H1 (cell line): ENCODE measurements at regions not wholly inside any gene's neighbourhood (a gene's known extent, or its start where the extent isn't known, plus 50 kb on each side); places are given as distances from the start of the nearest gene placed in this dataset.

Experiments
- CTCF ChIA-PET: fragments of 300-600 bp; sonication (Branson Sonifier 250); formaldehyde crosslinking; loops from one replicate; lab custom pipeline; 2021; ENCODE audit not compliant: partially characterized antibody; lab: Charles Lee
- POLR2A ChIA-PET: fragments of 300-600 bp; sonication (Branson Sonifier 250); formaldehyde crosslinking; loops from one replicate; lab custom pipeline; 2021; ENCODE audit warnings: inconsistent platforms; ENCODE audit not compliant: partially characterized antibody; lab: Charles Lee
- DNase-seq, 2 experiments: peaks; one replicate each; pipeline versions ENCODE4 v3.0.0 to v3.0.0-alpha.2; 2010 to 2022; ENCODE audit warnings: low spot score in 2 of 2, low read depth in 1 of 2, mixed read lengths in 1 of 2
- FAIRE-seq: peaks from 2 replicates; lab custom pipeline; 2011; peaks lifted over from hg19 to GRCh38; lab: Jason Lieb, UNC
- H2AFZ ChIP-seq: 2 replicates; pipeline ENCODE4 v1.8.1; 2012; ENCODE audit warnings: low read length, inconsistent platforms
- H2AK5ac ChIP-seq: 2 replicates; pipeline ENCODE4 v1.6.1; 2013; ENCODE audit warnings: low read depth, low read length
- H2BK120ac ChIP-seq: replicated peaks from 2 replicates; pipeline ENCODE3; 2013; ENCODE audit warnings: low read depth, low read length, inconsistent platforms
- H2BK12ac ChIP-seq: 2 replicates; pipeline ENCODE4 v1.6.1; 2013; ENCODE audit warnings: low read depth, low read length
- H2BK15ac ChIP-seq: 2 replicates; pipeline ENCODE4 v1.6.1; 2013; ENCODE audit warnings: low read length
- H2BK20ac ChIP-seq: 2 replicates; pipeline ENCODE4 v1.6.1; 2013; ENCODE audit warnings: low read length
- H2BK5ac ChIP-seq: 2 replicates; pipeline ENCODE4 v1.6.1; 2013; ENCODE audit warnings: low read depth, low read length
- H3K14ac ChIP-seq: 2 replicates; pipeline ENCODE4 v1.6.1; 2013; ENCODE audit warnings: inconsistent platforms; ENCODE audit not compliant: insufficient read length
- H3K18ac ChIP-seq: 2 replicates; pipeline ENCODE4 v1.6.1; 2013; ENCODE audit warnings: low read length; ENCODE audit errors: extremely low read depth
- H3K23ac ChIP-seq: 2 replicates; pipeline ENCODE4 v1.6.1; 2013; ENCODE audit warnings: inconsistent platforms; ENCODE audit not compliant: insufficient read length
- H3K23me2 ChIP-seq: 2 replicates; pipeline ENCODE4 v1.6.1; 2013; ENCODE audit warnings: low read depth, low read length
- H3K27ac ChIP-seq: 2 replicates; pipeline ENCODE4 v1.6.1; 2011; ENCODE audit warnings: low read depth, low read length, inconsistent platforms
- H3K27me3 ChIP-seq, 4 experiments: replicated peaks in 1 of 4; 1 replicate in 1 of 4; 2 replicates in 3 of 4; pipeline versions ENCODE4 v1.6.1 to v1.8.1; 2011 to 2013; ENCODE audit warnings: low read length in 3 of 4, mild to moderate bottlenecking in 3 of 4, inconsistent platforms in 2 of 4, mixed read lengths in 2 of 4, moderate library complexity in 1 of 4; ENCODE audit not compliant: control insufficient read depth in 3 of 4, insufficient read depth in 3 of 4; ENCODE audit errors: extremely low read depth in 1 of 4
- H3K36me3 ChIP-seq, 4 experiments: 2 replicates each; pipeline versions ENCODE4 v1.6.1 to v1.8.1; 2011 to 2013; ENCODE audit warnings: mild to moderate bottlenecking in 4 of 4, low read length in 3 of 4, moderate library complexity in 2 of 4, control low read depth in 1 of 4, inconsistent platforms in 1 of 4; ENCODE audit not compliant: insufficient read depth in 4 of 4, control insufficient read depth in 2 of 4
- H3K4ac ChIP-seq: replicated peaks from 2 replicates; pipeline ENCODE3; 2013; ENCODE audit warnings: low read length, low read depth, mixed read lengths, inconsistent platforms; ENCODE audit not compliant: insufficient read length
- H3K4me1 ChIP-seq, 4 experiments: replicated peaks in 1 of 4; 1 replicate in 1 of 4; 2 replicates in 3 of 4; pipeline versions ENCODE4 v1.6.1 to v1.8.1; 2011 to 2013; ENCODE audit warnings: low read length in 3 of 4, inconsistent platforms in 2 of 4, mixed read lengths in 1 of 4; ENCODE audit not compliant: insufficient read depth in 4 of 4, control insufficient read depth in 3 of 4
- H3K4me2 ChIP-seq, 2 experiments: 2 replicates each; pipeline versions ENCODE4 v1.6.1 to v1.8.1; 2011 to 2013; ENCODE audit warnings: low read depth in 2 of 2, low read length in 2 of 2, control low read depth in 1 of 2, inconsistent platforms in 1 of 2, mild to moderate bottlenecking in 1 of 2; ENCODE audit not compliant: insufficient read depth in 1 of 2
- H3K4me3 ChIP-seq, 4 experiments: fragments of 200-600, 300-600 bp in 1 of 4; sonication (generic), shearing (Covaris generic), sonication (Bioruptor Twin) in 1 of 4; 2 replicates each; pipeline versions ENCODE4 v1.5.1 to v1.8.1; 2011 to 2016; ENCODE audit warnings: low read length in 4 of 4, low read depth in 3 of 4, control low read depth in 2 of 4, inconsistent platforms in 2 of 4, mild to moderate bottlenecking in 2 of 4, mixed read lengths in 1 of 4, moderate library complexity in 1 of 4; ENCODE audit not compliant: insufficient read depth in 2 of 4; ENCODE audit errors: extremely low read depth in 1 of 4
- H3K56ac ChIP-seq: replicated peaks from 2 replicates; pipeline ENCODE3; 2013; ENCODE audit warnings: low read depth, mild to moderate bottlenecking, mixed read lengths, low read length, inconsistent platforms; ENCODE audit not compliant: insufficient read length
- H3K79me1 ChIP-seq: 2 replicates; pipeline ENCODE4 v1.6.1; 2013; ENCODE audit warnings: low read depth, low read length, control low read depth
- H3K79me2 ChIP-seq, 2 experiments: 2 replicates each; pipeline versions ENCODE4 v1.6.1 to v1.8.1; 2012 to 2013; ENCODE audit warnings: low read length in 2 of 2, mild to moderate bottlenecking in 2 of 2, inconsistent platforms in 1 of 2; ENCODE audit not compliant: insufficient read depth in 2 of 2, control insufficient read depth in 1 of 2
- H3K9ac ChIP-seq, 4 experiments: replicated peaks in 1 of 4; 1 replicate in 1 of 4; 2 replicates in 3 of 4; pipeline versions ENCODE4 v1.6.1 to v1.8.1; 2011 to 2013; ENCODE audit warnings: low read depth in 3 of 4, low read length in 3 of 4, control low read depth in 2 of 4, mild to moderate bottlenecking in 2 of 4, moderate library complexity in 2 of 4, inconsistent platforms in 1 of 4; ENCODE audit errors: extremely low read depth in 1 of 4
- H3K9me3 ChIP-seq, 2 experiments: 2 replicates each; pipeline versions ENCODE4 v1.6.1 to v1.8.1; 2012 to 2013; ENCODE audit warnings: mild to moderate bottlenecking in 2 of 2, moderate library complexity in 2 of 2, control low read depth in 1 of 2, inconsistent platforms in 1 of 2, low read depth in 1 of 2, low read length in 1 of 2, mixed read lengths in 1 of 2; ENCODE audit not compliant: insufficient read depth in 2 of 2
- H4K20me1 ChIP-seq, 2 experiments: replicated peaks in 1 of 2; 2 replicates each; pipeline versions ENCODE3 to v1.8.1; 2011 to 2013; ENCODE audit warnings: inconsistent platforms in 2 of 2, low read length in 2 of 2, mild to moderate bottlenecking in 1 of 2; ENCODE audit not compliant: insufficient read depth in 2 of 2, control insufficient read depth in 1 of 2
- H4K5ac ChIP-seq: 2 replicates; pipeline ENCODE4 v1.6.1; 2013; ENCODE audit warnings: low read length, low read depth, mixed read lengths, inconsistent platforms; ENCODE audit not compliant: insufficient read length
- H4K8ac ChIP-seq: 2 replicates; pipeline ENCODE4 v1.8.0; 2013; ENCODE audit warnings: mild to moderate bottlenecking, moderate library complexity, low read length, inconsistent platforms; ENCODE audit not compliant: insufficient read depth; ENCODE audit errors: extremely low read depth
- H4K91ac ChIP-seq: replicated peaks from 2 replicates; pipeline ENCODE3; 2013; ENCODE audit warnings: low read length, mixed read lengths, inconsistent platforms; ENCODE audit not compliant: insufficient read length
- CEBPB ChIP-seq: IDR thresholded peaks from 2 replicates; pipeline ENCODE4 v1.6.1; 2012; ENCODE audit warnings: low read depth, low read length
- CTBP2 ChIP-seq: IDR thresholded peaks from 2 replicates; pipeline ENCODE4 v1.7.0; 2011; ENCODE audit warnings: borderline replicate concordance, mild to moderate bottlenecking, moderate library complexity, mixed read lengths, low read length; ENCODE audit not compliant: insufficient read depth, insufficient read length
- CTCF ChIP-seq, 3 experiments: IDR thresholded peaks; 1 replicate in 2 of 3; 2 replicates in 1 of 3; pipeline versions ENCODE4 v1.5.1 to v1.6.1; 2011; ENCODE audit warnings: low read length in 3 of 3, mild to moderate bottlenecking in 3 of 3, inconsistent platforms in 2 of 3, low read depth in 1 of 3, moderate library complexity in 1 of 3; ENCODE audit not compliant: insufficient read depth in 1 of 3; ENCODE audit errors: control extremely low read depth in 1 of 3
- JUN ChIP-seq: IDR thresholded peaks from 2 replicates; pipeline ENCODE4 v1.6.1; 2011; ENCODE audit warnings: low read depth, mild to moderate bottlenecking, improper control_type of control experiment, low read length
- NANOG ChIP-seq: IDR thresholded peaks from 2 replicates; pipeline ENCODE4 v1.6.1; 2011; ENCODE audit warnings: low read length, low read depth, mild to moderate bottlenecking, inconsistent platforms; ENCODE audit not compliant: insufficient read depth, poor library complexity, severe bottlenecking
- RXRA ChIP-seq: IDR thresholded peaks from 2 replicates; pipeline ENCODE4 v1.6.1; 2011; ENCODE audit warnings: low read depth, mild to moderate bottlenecking, low read length, moderate library complexity; ENCODE audit not compliant: insufficient read depth
- SIRT6 ChIP-seq: IDR thresholded peaks from one replicate; pipeline ENCODE4 v1.7.1; 2012; ENCODE audit warnings: low read length, inconsistent platforms
- SP2 ChIP-seq: IDR thresholded peaks from 2 replicates; pipeline ENCODE4 v1.6.1; 2012; ENCODE audit warnings: mild to moderate bottlenecking, low read length, inconsistent platforms
- SP4 ChIP-seq: IDR thresholded peaks from 2 replicates; pipeline ENCODE4 v1.6.1; 2012; ENCODE audit warnings: low read length, inconsistent platforms
- TAF7 ChIP-seq: optimal IDR thresholded peaks from 2 replicates; pipeline ENCODE3; 2011; ENCODE audit warnings: low read depth, mild to moderate bottlenecking, inconsistent platforms, low read length, moderate library complexity, borderline replicate concordance
- TCF12 ChIP-seq: IDR thresholded peaks from 2 replicates; pipeline ENCODE4 v1.6.1; 2011; ENCODE audit warnings: low read depth, mild to moderate bottlenecking, low read length
- USF2 ChIP-seq: IDR thresholded peaks from 2 replicates; pipeline ENCODE4 v1.6.1; 2011; ENCODE audit warnings: low read length, improper control_type of control experiment
- WGBS, 2 experiments: shearing (Covaris generic) in 1 of 2; methylation state at CpG; one replicate each; pipeline versions ENCODE4 v1.1.6 to v1.1.7; 2013 to 2015; ENCODE audit warnings: low lambda C conversion rate in 2 of 2, mixed read lengths in 2 of 2, inconsistent platforms in 1 of 2, low coverage in 1 of 2, missing lambda C conversion rate in 1 of 2; ENCODE audit not compliant: insufficient replicate concordance in 2 of 2, insufficient coverage in 1 of 2, insufficient read length in 1 of 2; ENCODE audit errors: extremely low coverage in 1 of 2, missing lambda C conversion rate in 1 of 2; 5-methylcytosine and 5-hydroxymethylcytosine counted together

DNA sequence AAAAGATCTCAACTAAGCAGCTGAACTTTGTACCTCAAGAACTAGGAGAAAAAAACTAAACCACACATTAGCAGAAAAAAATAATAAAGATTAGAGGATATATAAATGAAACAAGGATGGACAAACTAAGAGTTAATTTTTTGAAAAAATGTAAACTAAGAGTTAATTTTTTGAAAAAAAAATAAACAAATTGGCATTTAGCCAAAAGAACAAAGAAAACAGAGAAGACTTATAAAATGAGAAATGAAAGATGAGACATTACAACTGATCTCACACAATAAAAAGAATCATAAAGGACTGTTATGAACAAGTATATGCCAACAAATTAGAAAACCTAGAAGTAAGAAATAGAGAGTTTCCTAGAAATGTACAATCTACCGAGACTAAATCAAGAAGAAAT is 859.2 kb upstream of the GYPC start:
- no peak overlapping the region for H3K23ac ChIP-seq
- no peak overlapping the region for H3K27ac ChIP-seq
- H4K8ac ChIP-seq, result no peak overlapping the region
- ChIA-PET POLR2A (no interaction called here), CTCF (no interaction called here)
- FAIRE-seq, result no peak
- no peak overlapping the region for H3K4me3 ChIP-seq
- H2BK120ac ChIP-seq, result no peak overlapping the region
- H4K91ac ChIP-seq, result no peak overlapping the region
- no peak overlapping the region for H2BK15ac ChIP-seq
- H2AFZ ChIP-seq, result no peak overlapping the region
- H3K79me1 ChIP-seq, result no peaks in the 10 kb centered on the region
- H3K9me3 ChIP-seq, result no peaks in the 10 kb centered on the region
- no peak overlapping the region for H3K4ac ChIP-seq
- no peak for DNase-seq
- no peak overlapping the region for H3K56ac ChIP-seq
- no peaks in the 10 kb centered on the region for H4K20me1 ChIP-seq
- no peaks in the 10 kb centered on the region for H3K36me3 ChIP-seq
- no peak overlapping the region for H3K9ac ChIP-seq
- no peaks in the 10 kb centered on the region for H3K4me1 ChIP-seq
- H2BK5ac ChIP-seq, result no peak overlapping the region
- no peak overlapping the region for H3K14ac ChIP-seq
- no peak overlapping the region for H2AK5ac ChIP-seq
- H3K27me3 ChIP-seq, result peaks cover 0 to 1% (median 0%) of the 10 kb centered on the region in 4 experiments; a peak in 1 of 7 replicates
- H3K23me2 ChIP-seq, result no peaks in the 10 kb centered on the region
- no peak overlapping the region for H2BK20ac ChIP-seq
- H3K79me2 ChIP-seq, result no peaks in the 10 kb centered on the region
- no peak overlapping the region for H2BK12ac ChIP-seq
- H3K18ac ChIP-seq, result no peak overlapping the region
- H4K5ac ChIP-seq, result no peak overlapping the region
- no peak overlapping the region for H3K4me2 ChIP-seq
- whole genome bisulfite sequencing, 2 experiments, result 88% methylated on average over 1 of the region's 1 CpG; no CpG with 5 or more reads in 1 of the 2 experiments
- no peak for TF ChIP-seq SIRT6
- no peak for TF ChIP-seq CEBPB
- TF ChIP-seq USF2, result no peak
- TF ChIP-seq SP2, result no peak
- no peak for TF ChIP-seq CTBP2
- no peak for TF ChIP-seq NANOG
- no peak for TF ChIP-seq CTCF (IDR thresholded peaks at IDR 0.05; ENCODE audit: control extremely low read depth in 1 of 3, insufficient read depth in 1 of 3, low read depth in 1 of 3, low read length in 3 of 3)
- TF ChIP-seq TAF7, result no peak
- TF ChIP-seq JUN, result no peak
- TF ChIP-seq SP4, result no peak
- no peak for TF ChIP-seq RXRA
- TF ChIP-seq TCF12, result no peak
